Prostate gland (tissue), 2 donors: ENCODE measurements at regions not wholly inside any gene's neighbourhood (a gene's known extent, or its start where the extent isn't known, plus 50 kb on each side); places are given as distances from the start of the nearest gene placed in this dataset.

Experiments used
- DNase-seq: peaks from one replicate; pipeline ENCODE4 v3.0.0-alpha.2; 2019; ENCODE audit warnings: low spot score
- H3K27ac ChIP-seq, 2 donors: fragments of 200-600 bp; sonication (generic); 2 replicates each; pipeline ENCODE4 v1.5.1; 2017 to 2019
- H3K27me3 ChIP-seq: fragments of 200-600 bp; sonication (generic); replicated peaks from 2 replicates; pipeline ENCODE4 v1.5.1; 2019; ENCODE audit not compliant: insufficient read depth
- H3K36me3 ChIP-seq, 2 donors: fragments of 200-600 bp; sonication (generic); 1 replicate in 1 of 2; 2 replicates in 1 of 2; pipeline versions ENCODE4 v1.5.1 to v1.8.1; 2017 to 2019
- H3K4me1 ChIP-seq: fragments of 200-600 bp; sonication (generic); replicated peaks from 2 replicates; pipeline ENCODE4 v1.5.1; 2019
- H3K4me3 ChIP-seq, 2 donors: fragments of 200-600 bp; sonication (generic); 2 replicates each; pipeline ENCODE4 v1.5.1; 2017 to 2019
- H3K9me3 ChIP-seq: fragments of 200-600 bp; sonication (generic); 2 replicates; pipeline ENCODE4 v1.5.1; 2017
- POLR2A ChIP-seq: fragments of 450-650 bp; IDR thresholded peaks from one replicate; pipeline ENCODE4 v1.6.1; 2016; ENCODE audit warnings: antibody characterized with exemption, mild to moderate bottlenecking
- POLR2AphosphoS5 ChIP-seq: sonication (generic); formaldehyde crosslinking; IDR thresholded peaks from one replicate; pipeline ENCODE4 v1.6.1; 2017; ENCODE audit warnings: antibody characterized with exemption
- WGBS: methylation state at CpG from one replicate; pipeline ENCODE4 v1.1.5; 2018; 5-methylcytosine and 5-hydroxymethylcytosine counted together
- intact Hi-C: fragments of 100-400 bp; cut with DNase I; formaldehyde crosslinking; loops from one replicate; pipeline ENCODE4 v1.14.2; 2022
- TF ChIP-seq, protein P1 (sequence below), 4 experiments: fragments of 200-600 bp in 2 of 4; fragments of 450-650 bp in 2 of 4; sonication (generic) in 2 of 4; IDR thresholded peaks; 1 replicate in 3 of 4; 2 replicates in 1 of 4; pipeline ENCODE4 v1.5.1; 2016 to 2019; ENCODE audit warnings: antibody characterized with exemption in 4 of 4, mild to moderate bottlenecking in 2 of 4, moderate library complexity in 2 of 4

DNA sequence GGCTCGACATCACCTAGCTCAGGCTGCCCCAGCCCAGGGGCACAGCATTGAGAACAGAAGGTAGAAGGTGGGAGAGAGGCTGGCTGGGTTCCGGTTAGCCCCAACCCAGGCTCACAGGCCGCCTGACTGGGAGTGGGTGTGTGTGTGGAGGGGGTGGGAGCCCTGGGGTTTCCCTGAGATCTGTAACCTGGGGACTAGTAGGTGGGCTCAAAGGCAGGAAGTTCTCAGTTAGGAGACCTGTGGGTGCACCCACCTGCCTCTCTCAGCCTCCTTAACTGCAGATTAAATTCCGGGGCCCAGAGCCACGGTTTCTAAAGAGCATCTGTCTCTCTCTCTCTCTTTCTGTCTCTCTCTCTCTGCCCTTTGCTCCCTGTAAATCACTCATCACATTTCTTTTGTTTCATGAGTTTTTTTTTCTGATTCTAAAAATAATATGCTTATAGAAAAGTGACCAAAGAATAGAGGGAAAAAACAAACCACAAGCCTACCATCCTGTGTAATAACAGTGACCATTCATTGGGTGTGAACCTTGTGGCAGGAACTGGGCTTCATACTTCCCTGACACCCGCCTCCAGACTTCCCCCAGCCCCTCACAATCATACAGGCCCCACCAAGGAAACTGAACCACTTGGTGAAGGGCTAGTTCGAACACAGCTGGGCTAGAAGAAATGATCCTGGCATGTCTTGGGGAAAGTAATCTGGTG is 83.4 kb upstream of the SMNDC1 start:
- no peak for DNase-seq
- no peak overlapping the region for H3K27ac ChIP-seq
- TF ChIP-seq POLR2A (no peak), POLR2AphosphoS5 (no peak)
- TF ChIP-seq, protein P1, sequence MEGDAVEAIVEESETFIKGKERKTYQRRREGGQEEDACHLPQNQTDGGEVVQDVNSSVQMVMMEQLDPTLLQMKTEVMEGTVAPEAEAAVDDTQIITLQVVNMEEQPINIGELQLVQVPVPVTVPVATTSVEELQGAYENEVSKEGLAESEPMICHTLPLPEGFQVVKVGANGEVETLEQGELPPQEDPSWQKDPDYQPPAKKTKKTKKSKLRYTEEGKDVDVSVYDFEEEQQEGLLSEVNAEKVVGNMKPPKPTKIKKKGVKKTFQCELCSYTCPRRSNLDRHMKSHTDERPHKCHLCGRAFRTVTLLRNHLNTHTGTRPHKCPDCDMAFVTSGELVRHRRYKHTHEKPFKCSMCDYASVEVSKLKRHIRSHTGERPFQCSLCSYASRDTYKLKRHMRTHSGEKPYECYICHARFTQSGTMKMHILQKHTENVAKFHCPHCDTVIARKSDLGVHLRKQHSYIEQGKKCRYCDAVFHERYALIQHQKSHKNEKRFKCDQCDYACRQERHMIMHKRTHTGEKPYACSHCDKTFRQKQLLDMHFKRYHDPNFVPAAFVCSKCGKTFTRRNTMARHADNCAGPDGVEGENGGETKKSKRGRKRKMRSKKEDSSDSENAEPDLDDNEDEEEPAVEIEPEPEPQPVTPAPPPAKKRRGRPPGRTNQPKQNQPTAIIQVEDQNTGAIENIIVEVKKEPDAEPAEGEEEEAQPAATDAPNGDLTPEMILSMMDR (IDR thresholded peaks at IDR 0.05), result no peak
- H3K27me3 ChIP-seq, result peaks cover 4% of the 10 kb centered on the region
- no peak overlapping the region for H3K4me3 ChIP-seq
- WGBS, result 59% methylated on average over 7 of the region's 7 CpGs
- intact Hi-C loops, result no loop called here
- H3K4me1 ChIP-seq, result peaks cover 6% of the 10 kb centered on the region
- H3K9me3 ChIP-seq, result no peaks in the 10 kb centered on the region
- no peaks in the 10 kb centered on the region for H3K36me3 ChIP-seq

DNA sequence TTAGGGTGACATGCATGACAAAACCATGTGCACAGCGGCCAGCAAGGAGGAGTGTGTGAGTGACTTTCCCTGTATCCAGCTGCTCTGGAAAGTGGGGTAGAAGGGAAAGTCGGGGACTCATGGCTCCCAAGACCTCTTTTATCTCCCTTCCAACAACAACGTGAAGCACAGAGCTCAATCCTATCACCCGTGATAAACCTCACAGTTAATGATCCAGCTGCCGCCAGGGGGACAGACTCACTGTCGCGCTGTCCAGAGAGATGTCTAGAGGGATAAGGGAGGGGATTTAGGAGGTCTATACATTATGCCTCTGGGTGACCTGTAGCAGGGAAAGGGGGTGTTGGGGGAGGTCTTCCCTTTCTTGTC is 84.0 kb upstream of the SMNDC1 start:
- no peak for DNase-seq
- H3K27me3 ChIP-seq, result peaks cover 4% of the 10 kb centered on the region
- no peaks in the 10 kb centered on the region for H3K9me3 ChIP-seq
- WGBS, result 75% methylated on average over 7 of the region's 7 CpGs
- intact Hi-C loops, result no loop called here
- H3K27ac ChIP-seq, result no peak overlapping the region
- H3K4me1 ChIP-seq, result peaks cover 6% of the 10 kb centered on the region
- H3K36me3 ChIP-seq, result no peaks in the 10 kb centered on the region
- TF ChIP-seq POLR2A, result no peak
- TF ChIP-seq, protein P1 (IDR thresholded peaks at IDR 0.05), result no peak
- TF ChIP-seq POLR2AphosphoS5, result no peak
- no peak overlapping the region for H3K4me3 ChIP-seq

DNA sequence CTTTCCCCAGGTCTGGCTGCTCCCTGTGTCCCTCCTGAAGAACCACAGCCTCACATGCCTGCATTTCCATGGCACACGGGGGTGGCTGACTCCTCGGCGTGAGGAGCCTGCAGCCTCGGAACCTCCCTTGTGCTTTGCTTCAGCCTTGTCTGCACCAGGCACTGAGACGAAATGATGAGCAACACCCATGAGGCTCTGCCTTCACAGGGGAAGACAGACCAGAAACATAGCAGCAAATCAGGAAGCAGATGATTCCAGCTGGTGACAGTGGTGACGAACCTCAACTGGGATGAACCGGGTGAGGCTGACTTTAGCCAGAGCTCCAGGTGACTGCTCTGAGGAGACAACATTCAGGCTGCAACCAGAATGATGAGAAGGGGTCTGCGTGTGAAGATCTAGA is 84.5 kb upstream of the SMNDC1 start:
- Histone ChIP-seq H3K27me3 (peaks cover 5% of the 10 kb centered on the region), H3K36me3 (no peaks in the 10 kb centered on the region), H3K4me1 (peaks cover 6% of the 10 kb centered on the region), H3K27ac (no peak overlapping the region), H3K9me3 (no peaks in the 10 kb centered on the region), H3K4me3 (no peak overlapping the region)
- intact Hi-C loops, result no loop called here
- DNase-seq, result no peak
- TF ChIP-seq POLR2A (no peak), POLR2AphosphoS5 (no peak)
- TF ChIP-seq, protein P1 (IDR thresholded peaks at IDR 0.05), result no peak
- WGBS, result 87% methylated on average over 8 of the region's 8 CpGs

DNA sequence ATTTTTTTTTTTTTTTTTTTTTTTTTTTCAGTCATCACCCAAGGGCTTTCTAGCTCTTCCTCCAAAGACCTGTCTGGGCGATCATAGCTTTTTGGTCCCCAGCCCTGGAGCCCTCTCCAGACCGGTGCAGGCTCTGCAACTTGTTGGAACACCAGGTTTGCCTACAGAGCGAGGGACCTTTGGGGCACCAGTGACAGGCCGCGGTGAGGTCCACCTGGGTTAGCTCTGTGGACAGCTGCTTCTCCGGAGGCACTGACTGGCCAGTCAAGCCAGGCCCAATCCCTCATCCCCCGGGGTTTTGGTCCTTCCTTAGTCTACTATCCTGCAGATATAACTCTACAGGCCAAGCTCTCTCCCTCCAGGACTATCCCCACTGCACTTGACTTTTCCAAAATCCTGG is 86.8 kb upstream of the SMNDC1 start:
- Histone ChIP-seq H3K27me3 (peaks cover 8% of the 10 kb centered on the region), H3K4me3 (no peak overlapping the region), H3K36me3 (no peaks in the 10 kb centered on the region), H3K9me3 (no peaks in the 10 kb centered on the region), H3K27ac (no peak overlapping the region), H3K4me1 (peaks cover 6% of the 10 kb centered on the region)
- TF ChIP-seq POLR2A (no peak), POLR2AphosphoS5 (no peak)
- TF ChIP-seq, protein P1 (IDR thresholded peaks at IDR 0.05), result no peak
- 83% methylated on average over 7 of the region's 7 CpGs for WGBS
- no peak for DNase-seq
- intact Hi-C loops, result no loop called here

DNA sequence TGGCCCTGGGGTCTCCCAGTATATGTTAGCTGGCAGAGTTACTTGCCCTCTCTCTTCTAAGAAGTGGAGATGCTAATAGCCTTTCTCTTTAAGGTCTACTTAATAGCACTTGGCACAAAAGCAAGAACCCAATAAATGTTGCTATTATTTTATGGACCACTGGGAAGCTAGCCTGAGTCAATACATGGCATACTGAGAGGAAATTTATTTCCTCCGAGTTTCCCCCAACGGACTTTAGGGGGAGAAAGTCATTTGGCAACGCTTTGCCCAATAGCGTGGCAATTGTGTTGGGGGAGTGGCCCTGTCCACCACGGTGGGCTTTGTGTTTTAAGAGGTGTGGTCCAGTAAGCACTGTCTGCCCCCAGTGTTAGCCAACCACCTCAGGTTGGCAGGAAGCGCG is 87.4 kb upstream of the SMNDC1 start:
- TF ChIP-seq POLR2A (no peak), POLR2AphosphoS5 (peak; percentile 28)
- Histone ChIP-seq H3K4me1 (peaks cover 6% of the 10 kb centered on the region), H3K27ac (no peak overlapping the region), H3K36me3 (no peaks in the 10 kb centered on the region), H3K4me3 (no peak overlapping the region), H3K27me3 (peaks cover 8% of the 10 kb centered on the region), H3K9me3 (no peaks in the 10 kb centered on the region)
- WGBS, result 21% methylated on average over 7 of the region's 7 CpGs
- intact Hi-C loops, result no loop called here
- no peak for DNase-seq
